ENCODE measurements at regions not wholly inside any gene's neighbourhood (a gene's known extent, or its start where the extent isn't known, plus 50 kb on each side); places are given as distances from the start of the nearest gene placed in this dataset.

- WGBS, 3 donors = 76 to 82% (median 76%) methylated on average over 4 of the region's 4 CpGs
- no peaks in the 10 kb centered on the region for H3K9me3 ChIP-seq
- DNase-seq = no peak
- H3K4me1 ChIP-seq (ENCODE audit: insufficient read depth) = no peaks in the 10 kb centered on the region
- H3K4me3 ChIP-seq = no peak overlapping the region
- H3K36me3 ChIP-seq = no peaks in the 10 kb centered on the region
- H3K27ac ChIP-seq = no peak overlapping the region
- no peaks in the 10 kb centered on the region for H3K27me3 ChIP-seq
- TF ChIP-seq EP300 (IDR thresholded peaks at IDR 0.05) (no peak), CTCF (IDR thresholded peaks at IDR 0.05) (no peak), POLR2A (IDR thresholded peaks at IDR 0.05) (no peak)
- intact Hi-C loops (cut with DNase I) = no loop called here
Measured at GRCh38 chr9:79006546-79006945, 565.2 kb upstream of the TLE4 start.

- intact Hi-C loops (cut with DNase I) = no loop called here
- WGBS, 3 donors = 87 to 91% (median 90%) methylated on average over 8 of the region's 8 CpGs
- H3K4me3 ChIP-seq = no peak overlapping the region
- no peaks in the 10 kb centered on the region for H3K9me3 ChIP-seq
- no peaks in the 10 kb centered on the region for H3K36me3 ChIP-seq
- H3K27ac ChIP-seq = no peak overlapping the region
- DNase-seq = no peak
- TF ChIP-seq EP300 (IDR thresholded peaks at IDR 0.05) = no peak
- no peak for TF ChIP-seq POLR2A (IDR thresholded peaks at IDR 0.05)
- no peak for TF ChIP-seq CTCF (IDR thresholded peaks at IDR 0.05)
- no peaks in the 10 kb centered on the region for H3K27me3 ChIP-seq
- no peaks in the 10 kb centered on the region for H3K4me1 ChIP-seq (ENCODE audit: insufficient read depth)
Measured at GRCh38 chr9:79007701-79008483, 563.9 kb upstream of the TLE4 start.

- WGBS, 3 donors = 41 to 49% (median 49%) methylated on average over 3 of the region's 3 CpGs
- no peak for DNase-seq
- intact Hi-C loops (cut with DNase I) = no loop called here
Measured at GRCh38 chr9:79008916-79009315, 562.8 kb upstream of the TLE4 start.

GRCh38 chr9:79011461-79011860, 560.3 kb upstream of the TLE4 start:
- Histone ChIP-seq H3K9me3 (no peaks in the 10 kb centered on the region), H3K27me3 (no peaks in the 10 kb centered on the region), H3K36me3 (no peaks in the 10 kb centered on the region), H3K4me1 (ENCODE audit: insufficient read depth) (no peaks in the 10 kb centered on the region), H3K4me3 (no peak overlapping the region), H3K27ac (no peak overlapping the region)
- intact Hi-C loops (cut with DNase I) = no loop called here
- no peak for DNase-seq
- TF ChIP-seq EP300 (IDR thresholded peaks at IDR 0.05) = no peak
- TF ChIP-seq CTCF (IDR thresholded peaks at IDR 0.05) = no peak
- TF ChIP-seq POLR2A (IDR thresholded peaks at IDR 0.05) = no peak
- WGBS, 3 donors = 67 to 91% (median 87%) methylated on average over 3 of the region's 3 CpGs

More at GRCh38 chr9:79008916-79009315, 562.8 kb upstream of the TLE4 start:
- Histone ChIP-seq H3K4me1 (ENCODE audit: insufficient read depth) (no peaks in the 10 kb centered on the region), H3K27me3 (no peaks in the 10 kb centered on the region), H3K4me3 (no peak overlapping the region), H3K27ac (no peak overlapping the region), H3K36me3 (no peaks in the 10 kb centered on the region), H3K9me3 (no peaks in the 10 kb centered on the region)
- TF ChIP-seq EP300 (IDR thresholded peaks at IDR 0.05) (no peak), POLR2A (IDR thresholded peaks at IDR 0.05) (no peak), CTCF (IDR thresholded peaks at IDR 0.05) (no peak)

All from ovary (tissue), 7 donors.